ENCODE measurements at regions not wholly inside any gene's neighbourhood (a gene's known extent, or its start where the extent isn't known, plus 50 kb on each side); places are given as distances from the start of the nearest gene placed in this dataset.

- DNase-seq, result no peak
- no peaks in the 10 kb centered on the region for H3K36me3 Mint-ChIP-seq (ENCODE audit: insufficient read depth, unreplicated experiment)
- no TSS peak for BruUV-seq (replicated peaks)
- Histone ChIP-seq H3K4me1 (no peaks in the 10 kb centered on the region), H3K4me3 (ENCODE audit: low read depth, low read length) (no peak overlapping the region), H3K27me3 (replicated peaks; ENCODE audit: control insufficient read depth, insufficient read depth, low read length) (no peaks in the 10 kb centered on the region), H3K36me3 (ENCODE audit: control insufficient read depth, insufficient read depth, low read length) (no peaks in the 10 kb centered on the region), H3K9me3 (no peaks in the 10 kb centered on the region)
- H3K4me1 Mint-ChIP-seq (ENCODE audit: low read depth, unreplicated experiment), result no peaks in the 10 kb centered on the region
- no peak for TF ChIP-seq CTCF (IDR thresholded peaks at IDR 0.05; ENCODE audit: insufficient read depth in 1 of 2, low read depth in 1 of 2, low read length in 1 of 2, severe bottlenecking in 1 of 2, unreplicated experiment in 1 of 2)
- no peak overlapping the region for H3K27ac Mint-ChIP-seq (ENCODE audit: unreplicated experiment)
- peaks cover 3% of the 10 kb centered on the region for H3K27me3 Mint-ChIP-seq (ENCODE audit: insufficient read depth, unreplicated experiment)
- intact Hi-C loops (cut with micrococcal nuclease; ENCODE audit: unreplicated experiment), result no loop called here
- H3K9me3 Mint-ChIP-seq (ENCODE audit: unreplicated experiment), result no peaks in the 10 kb centered on the region
- POLR2A ChIA-PET, result no interaction called here
- CTCF ChIA-PET, result no interaction called here
- no peak overlapping the region for H3K4me3 Mint-ChIP-seq (ENCODE audit: unreplicated experiment)
Observed at GRCh38 chr2:34365932-34366331, 766.8 kb upstream of the FAM98A start.

- no peak for TF ChIP-seq CTCF (IDR thresholded peaks at IDR 0.05; ENCODE audit: insufficient read depth in 1 of 2, low read depth in 1 of 2, low read length in 1 of 2, severe bottlenecking in 1 of 2, unreplicated experiment in 1 of 2)
- no peak for DNase-seq
- Histone ChIP-seq H3K4me1 (no peaks in the 10 kb centered on the region), H3K9me3 (no peaks in the 10 kb centered on the region), H3K4me3 (ENCODE audit: low read depth, low read length) (no peak overlapping the region), H3K36me3 (ENCODE audit: control insufficient read depth, insufficient read depth, low read length) (no peaks in the 10 kb centered on the region), H3K27me3 (replicated peaks; ENCODE audit: control insufficient read depth, insufficient read depth, low read length) (no peaks in the 10 kb centered on the region)
- CTCF ChIA-PET, result no interaction called here
- intact Hi-C loops (cut with micrococcal nuclease; ENCODE audit: unreplicated experiment), result no loop called here
- no peaks in the 10 kb centered on the region for H3K4me1 Mint-ChIP-seq (ENCODE audit: low read depth, unreplicated experiment)
- H3K27ac Mint-ChIP-seq (ENCODE audit: unreplicated experiment), result no peak overlapping the region
- no peaks in the 10 kb centered on the region for H3K9me3 Mint-ChIP-seq (ENCODE audit: unreplicated experiment)
- POLR2A ChIA-PET, result no interaction called here
- H3K27me3 Mint-ChIP-seq (ENCODE audit: insufficient read depth, unreplicated experiment), result peaks cover 3% of the 10 kb centered on the region
- no TSS peak for BruUV-seq (replicated peaks)
- no peaks in the 10 kb centered on the region for H3K36me3 Mint-ChIP-seq (ENCODE audit: insufficient read depth, unreplicated experiment)
- H3K4me3 Mint-ChIP-seq (ENCODE audit: unreplicated experiment), result no peak overlapping the region
Observed at GRCh38 chr2:34365512-34365911, 766.4 kb upstream of the FAM98A start.

GRCh38 chr2:34353509-34354113 is 754.5 kb upstream of the FAM98A start:
- ChIA-PET CTCF (no interaction called here), POLR2A (no interaction called here)
- H3K4me3 Mint-ChIP-seq (ENCODE audit: unreplicated experiment), result no peak overlapping the region
- TF ChIP-seq CTCF (IDR thresholded peaks at IDR 0.05; ENCODE audit: insufficient read depth in 1 of 2, low read depth in 1 of 2, low read length in 1 of 2, severe bottlenecking in 1 of 2, unreplicated experiment in 1 of 2), result no peak
- H3K9me3 Mint-ChIP-seq (ENCODE audit: unreplicated experiment), result no peaks in the 10 kb centered on the region
- peaks cover 3% of the 10 kb centered on the region for H3K27me3 Mint-ChIP-seq (ENCODE audit: insufficient read depth, unreplicated experiment)
- no peaks in the 10 kb centered on the region for H3K27me3 ChIP-seq (replicated peaks; ENCODE audit: control insufficient read depth, insufficient read depth, low read length)
- no peak overlapping the region for H3K4me3 ChIP-seq (ENCODE audit: low read depth, low read length)
- no TSS peak for BruUV-seq (replicated peaks)
- H3K4me1 Mint-ChIP-seq (ENCODE audit: low read depth, unreplicated experiment), result no peaks in the 10 kb centered on the region
- no peak for DNase-seq
- H3K36me3 ChIP-seq (ENCODE audit: control insufficient read depth, insufficient read depth, low read length), result no peaks in the 10 kb centered on the region
- no peaks in the 10 kb centered on the region for H3K4me1 ChIP-seq
- no peak overlapping the region for H3K27ac Mint-ChIP-seq (ENCODE audit: unreplicated experiment)
- intact Hi-C loops (cut with micrococcal nuclease; ENCODE audit: unreplicated experiment), result no loop called here
- H3K9me3 ChIP-seq, result no peaks in the 10 kb centered on the region
- no peaks in the 10 kb centered on the region for H3K36me3 Mint-ChIP-seq (ENCODE audit: insufficient read depth, unreplicated experiment)

Data from Caco-2 (cell line).